ENCODE measurements at regions not wholly inside any gene's neighbourhood (a gene's known extent, or its start where the extent isn't known, plus 50 kb on each side); places are given as distances from the start of the nearest gene placed in this dataset.

GRCh38 chr1:143699115-143699514 lies 272.7 kb downstream of the FAM72C start:
- TF ChIP-seq NFRKB (IDR thresholded peaks at IDR 0.05) (no peak), ZNF384 (IDR thresholded peaks at IDR 0.05) (no peak)
